Activated naive CD8-positive, alpha-beta T cell treated with anti-CD3 and anti-CD28 coated beads, Interleukin-2, amount 10 ng/mL, durations not matched to agents 7 days and 5 days (primary cell): ENCODE measurements at regions not wholly inside any gene's neighbourhood (a gene's known extent, or its start where the extent isn't known, plus 50 kb on each side); places are given as distances from the start of the nearest gene placed in this dataset.

Source experiments
- ATAC-seq: fragments of 150-1000 bp; cut with Tn5 transposase; one replicate; pipeline ENCODE4 v1.10.0; 2021; ENCODE audit warnings: low read depth, moderate library complexity
- POLR2A ChIA-PET: fragments of 350-600 bp; sonication (Branson Sonifier 250); formaldehyde crosslinking; loops from one replicate; lab custom pipeline; 2021; ENCODE audit warnings: antibody characterized with exemption; lab: Charles Lee
- DNase-seq: peaks from one replicate; pipeline ENCODE4 v3.0.0; 2021
- H3K27ac Mint-ChIP-seq: one replicate; pipeline ENCODE4 v1.8.0; 2022; ENCODE audit warnings: mild to moderate bottlenecking, mixed read lengths
- H3K27me3 Mint-ChIP-seq: one replicate; pipeline ENCODE4 v1.8.0; 2022; ENCODE audit warnings: mild to moderate bottlenecking, moderate library complexity, mixed read lengths
- H3K36me3 Mint-ChIP-seq: one replicate; pipeline ENCODE4 v1.8.0; 2021; ENCODE audit warnings: mild to moderate bottlenecking, mixed read lengths
- H3K4me1 Mint-ChIP-seq: one replicate; pipeline ENCODE4 v1.8.0; 2021; ENCODE audit warnings: mixed read lengths
- H3K4me3 Mint-ChIP-seq: one replicate; pipeline ENCODE4 v1.8.0; 2022; ENCODE audit warnings: mild to moderate bottlenecking, moderate library complexity, mixed read lengths
- H3K9me3 Mint-ChIP-seq: one replicate; pipeline ENCODE4 v1.8.0; 2021; ENCODE audit warnings: mixed read lengths

- POLR2A ChIA-PET: no interaction called here
- Mint-ChIP-seq H3K27ac (no peak overlapping the region), H3K36me3 (no peaks in the 10 kb centered on the region)
Measured at GRCh38 chr13:53198736-53199135, 170.1 kb downstream of the OLFM4 start.

GRCh38 chr13:53200075-53200474 lies 171.5 kb downstream of the OLFM4 start:
- H3K27me3 Mint-ChIP-seq: peaks cover 9% of the 10 kb centered on the region
- no peak overlapping the region for H3K27ac Mint-ChIP-seq
- H3K36me3 Mint-ChIP-seq: no peaks in the 10 kb centered on the region
- ATAC-seq (no peak), DNase-seq (no peak)
- POLR2A ChIA-PET: no interaction called here
- H3K4me3 Mint-ChIP-seq: no peak overlapping the region
- no peaks in the 10 kb centered on the region for H3K4me1 Mint-ChIP-seq
- no peaks in the 10 kb centered on the region for H3K9me3 Mint-ChIP-seq

More at GRCh38 chr13:53198736-53199135, 170.1 kb downstream of the OLFM4 start:
- DNase-seq: no peak
- no peak overlapping the region for H3K4me3 Mint-ChIP-seq
- H3K9me3 Mint-ChIP-seq: no peaks in the 10 kb centered on the region
- H3K4me1 Mint-ChIP-seq: no peaks in the 10 kb centered on the region
- ATAC-seq: no peak
- H3K27me3 Mint-ChIP-seq: peaks cover 9% of the 10 kb centered on the region

GRCh38 chr13:53200498-53201453 lies 172.2 kb downstream of the OLFM4 start:
- H3K4me1 Mint-ChIP-seq: no peaks in the 10 kb centered on the region
- H3K27ac Mint-ChIP-seq: no peak overlapping the region
- no peak overlapping the region for H3K4me3 Mint-ChIP-seq
- peak; percentile 33 for DNase-seq
- no peaks in the 10 kb centered on the region for H3K9me3 Mint-ChIP-seq
- ATAC-seq: no peak
- no peaks in the 10 kb centered on the region for H3K36me3 Mint-ChIP-seq
- POLR2A ChIA-PET: no interaction called here
- H3K27me3 Mint-ChIP-seq: peaks cover 9% of the 10 kb centered on the region

- H3K27ac Mint-ChIP-seq: no peak overlapping the region
- no peaks in the 10 kb centered on the region for H3K4me1 Mint-ChIP-seq
- ATAC-seq (no peak), DNase-seq (no peak)
- H3K27me3 Mint-ChIP-seq: peaks cover 9% of the 10 kb centered on the region
- POLR2A ChIA-PET: no interaction called here
- no peak overlapping the region for H3K4me3 Mint-ChIP-seq
- H3K9me3 Mint-ChIP-seq: no peaks in the 10 kb centered on the region
- no peaks in the 10 kb centered on the region for H3K36me3 Mint-ChIP-seq
Measured at GRCh38 chr13:53201454-53202225, 173.0 kb downstream of the OLFM4 start.

- H3K4me3 Mint-ChIP-seq: no peak overlapping the region
- H3K9me3 Mint-ChIP-seq: no peaks in the 10 kb centered on the region
- no peaks in the 10 kb centered on the region for H3K4me1 Mint-ChIP-seq
- no peak for ATAC-seq
- POLR2A ChIA-PET: no interaction called here
- peaks cover 5% of the 10 kb centered on the region for H3K27me3 Mint-ChIP-seq
- no peaks in the 10 kb centered on the region for H3K36me3 Mint-ChIP-seq
- DNase-seq: no peak
- no peak overlapping the region for H3K27ac Mint-ChIP-seq
Measured at GRCh38 chr13:53204598-53204997, 176.0 kb downstream of the OLFM4 start.

GRCh38 chr13:53206455-53206854 lies 177.8 kb downstream of the OLFM4 start:
- Mint-ChIP-seq H3K4me1 (no peaks in the 10 kb centered on the region), H3K27me3 (peaks cover 3% of the 10 kb centered on the region), H3K36me3 (no peaks in the 10 kb centered on the region), H3K4me3 (no peak overlapping the region), H3K27ac (no peak overlapping the region), H3K9me3 (no peaks in the 10 kb centered on the region)
- DNase-seq (no peak), ATAC-seq (no peak)
- POLR2A ChIA-PET: no interaction called here

GRCh38 chr13:53207556-53207955 lies 178.9 kb downstream of the OLFM4 start:
- ATAC-seq (no peak), DNase-seq (no peak)
- no peaks in the 10 kb centered on the region for H3K36me3 Mint-ChIP-seq
- POLR2A ChIA-PET: interaction anchor here (0.6 kb wide), 1 partner anchor 102 kb away, joined by 3 read pairs; no protein-coding TSS in a partner anchor
- H3K27me3 Mint-ChIP-seq: peaks cover 4% of the 10 kb centered on the region
- no peaks in the 10 kb centered on the region for H3K9me3 Mint-ChIP-seq
- H3K4me3 Mint-ChIP-seq: no peak overlapping the region
- no peaks in the 10 kb centered on the region for H3K4me1 Mint-ChIP-seq
- no peak overlapping the region for H3K27ac Mint-ChIP-seq

GRCh38 chr13:53214433-53214832 lies 185.8 kb downstream of the OLFM4 start:
- no peaks in the 10 kb centered on the region for H3K9me3 Mint-ChIP-seq
- ATAC-seq: no peak
- no peak overlapping the region for H3K27ac Mint-ChIP-seq
- H3K4me3 Mint-ChIP-seq: no peak overlapping the region
- DNase-seq: no peak
- peaks cover 1% of the 10 kb centered on the region for H3K27me3 Mint-ChIP-seq
- no peaks in the 10 kb centered on the region for H3K36me3 Mint-ChIP-seq
- no peaks in the 10 kb centered on the region for H3K4me1 Mint-ChIP-seq
- POLR2A ChIA-PET: no interaction called here

GRCh38 chr13:53215563-53215962 lies 186.9 kb downstream of the OLFM4 start:
- DNase-seq (no peak), ATAC-seq (no peak)
- Mint-ChIP-seq H3K27me3 (peaks cover 1% of the 10 kb centered on the region), H3K36me3 (no peaks in the 10 kb centered on the region), H3K4me1 (no peaks in the 10 kb centered on the region), H3K27ac (no peak overlapping the region), H3K4me3 (no peak overlapping the region), H3K9me3 (no peaks in the 10 kb centered on the region)
- POLR2A ChIA-PET: no interaction called here

GRCh38 chr13:53216773-53217172 lies 188.2 kb downstream of the OLFM4 start:
- Mint-ChIP-seq H3K4me3 (no peak overlapping the region), H3K27me3 (peaks cover 1% of the 10 kb centered on the region), H3K36me3 (no peaks in the 10 kb centered on the region), H3K27ac (no peak overlapping the region), H3K4me1 (no peaks in the 10 kb centered on the region), H3K9me3 (no peaks in the 10 kb centered on the region)
- no peak for ATAC-seq
- POLR2A ChIA-PET: no interaction called here
- no peak for DNase-seq

GRCh38 chr13:53217194-53217593 lies 188.6 kb downstream of the OLFM4 start:
- Mint-ChIP-seq H3K27ac (no peak overlapping the region), H3K4me3 (no peak overlapping the region), H3K27me3 (peaks cover 1% of the 10 kb centered on the region), H3K4me1 (no peaks in the 10 kb centered on the region), H3K9me3 (peaks cover 3% of the 10 kb centered on the region), H3K36me3 (no peaks in the 10 kb centered on the region)
- POLR2A ChIA-PET: no interaction called here
- ATAC-seq (no peak), DNase-seq (no peak)

GRCh38 chr13:53220038-53220437 lies 191.4 kb downstream of the OLFM4 start:
- POLR2A ChIA-PET: no interaction called here
- Mint-ChIP-seq H3K27me3 (no peaks in the 10 kb centered on the region), H3K4me3 (no peak overlapping the region), H3K27ac (no peak overlapping the region), H3K36me3 (no peaks in the 10 kb centered on the region), H3K4me1 (no peaks in the 10 kb centered on the region), H3K9me3 (peaks cover 5% of the 10 kb centered on the region)
- ATAC-seq (no peak), DNase-seq (no peak)

- POLR2A ChIA-PET: no interaction called here
- ATAC-seq (no peak), DNase-seq (no peak)
- Mint-ChIP-seq H3K27ac (no peak overlapping the region), H3K27me3 (no peaks in the 10 kb centered on the region), H3K4me3 (no peak overlapping the region), H3K4me1 (no peaks in the 10 kb centered on the region), H3K36me3 (no peaks in the 10 kb centered on the region), H3K9me3 (no peaks in the 10 kb centered on the region)
Measured at GRCh38 chr13:53237696-53238095, 209.1 kb downstream of the OLFM4 start.

GRCh38 chr13:53238261-53238660 lies 209.6 kb downstream of the OLFM4 start:
- POLR2A ChIA-PET: no interaction called here
- no peak for ATAC-seq
- H3K9me3 Mint-ChIP-seq: no peaks in the 10 kb centered on the region

More at GRCh38 chr13:53238261-53238660, 209.6 kb downstream of the OLFM4 start:
- Mint-ChIP-seq H3K27me3 (no peaks in the 10 kb centered on the region), H3K4me1 (no peaks in the 10 kb centered on the region), H3K4me3 (no peak overlapping the region), H3K27ac (no peak overlapping the region), H3K36me3 (no peaks in the 10 kb centered on the region)
- no peak for DNase-seq
